ENCODE measurements at regions not wholly inside any gene's neighbourhood (a gene's known extent, or its start where the extent isn't known, plus 50 kb on each side); places are given as distances from the start of the nearest gene placed in this dataset.

GRCh38 chr13:33891196-33891742 lies 73.3 kb downstream of the RFC3 start:
- Mint-ChIP-seq H3K27ac (no peak overlapping the region), H3K4me1 (no peaks in the 10 kb centered on the region), H3K27me3 (no peaks in the 10 kb centered on the region), H3K4me3 (no peak overlapping the region), H3K36me3 (peaks cover 10% of the 10 kb centered on the region), H3K9me3 (peaks cover 26% of the 10 kb centered on the region)

GRCh38 chr13:33893559-33893958 lies 75.6 kb downstream of the RFC3 start:
- H3K4me3 Mint-ChIP-seq: no peak overlapping the region

GRCh38 chr13:33904431-33904830 lies 86.5 kb downstream of the RFC3 start:
- no peaks in the 10 kb centered on the region for H3K27me3 Mint-ChIP-seq
- H3K4me3 Mint-ChIP-seq: no peak overlapping the region
- H3K9me3 Mint-ChIP-seq: peaks cover 36% of the 10 kb centered on the region
- H3K4me1 Mint-ChIP-seq: no peaks in the 10 kb centered on the region
- no peak overlapping the region for H3K27ac Mint-ChIP-seq
- H3K36me3 Mint-ChIP-seq: peaks cover 2% of the 10 kb centered on the region

More at GRCh38 chr13:33893559-33893958, 75.6 kb downstream of the RFC3 start:
- H3K9me3 Mint-ChIP-seq: peaks cover 29% of the 10 kb centered on the region
- H3K27ac Mint-ChIP-seq: no peak overlapping the region
- H3K27me3 Mint-ChIP-seq: no peaks in the 10 kb centered on the region
- H3K36me3 Mint-ChIP-seq: peaks cover 15% of the 10 kb centered on the region
- no peaks in the 10 kb centered on the region for H3K4me1 Mint-ChIP-seq

GRCh38 chr13:33908116-33908515 lies 90.2 kb downstream of the RFC3 start:
- Mint-ChIP-seq H3K27ac (no peak overlapping the region), H3K4me1 (no peaks in the 10 kb centered on the region), H3K27me3 (no peaks in the 10 kb centered on the region), H3K4me3 (no peak overlapping the region), H3K9me3 (peaks cover 9% of the 10 kb centered on the region), H3K36me3 (no peaks in the 10 kb centered on the region)

- no peaks in the 10 kb centered on the region for H3K36me3 Mint-ChIP-seq
- H3K4me3 Mint-ChIP-seq: no peak overlapping the region
- no peak overlapping the region for H3K27ac Mint-ChIP-seq
- H3K27me3 Mint-ChIP-seq: no peaks in the 10 kb centered on the region
- no peaks in the 10 kb centered on the region for H3K4me1 Mint-ChIP-seq
- H3K9me3 Mint-ChIP-seq: no peaks in the 10 kb centered on the region
These were observed 92.3 kb downstream of the RFC3 start for GRCh38 chr13:33910255-33910654.

GRCh38 chr13:33911521-33911920 lies 93.6 kb downstream of the RFC3 start:
- Mint-ChIP-seq H3K36me3 (no peaks in the 10 kb centered on the region), H3K9me3 (no peaks in the 10 kb centered on the region), H3K4me1 (no peaks in the 10 kb centered on the region), H3K27ac (no peak overlapping the region), H3K4me3 (no peak overlapping the region), H3K27me3 (no peaks in the 10 kb centered on the region)

- Mint-ChIP-seq H3K27ac (no peak overlapping the region), H3K36me3 (no peaks in the 10 kb centered on the region), H3K4me3 (no peak overlapping the region), H3K9me3 (no peaks in the 10 kb centered on the region), H3K27me3 (no peaks in the 10 kb centered on the region), H3K4me1 (no peaks in the 10 kb centered on the region)
These were observed 95.9 kb downstream of the RFC3 start for GRCh38 chr13:33913829-33914228.

- Mint-ChIP-seq H3K4me3 (no peak overlapping the region), H3K27me3 (no peaks in the 10 kb centered on the region), H3K27ac (no peak overlapping the region), H3K9me3 (no peaks in the 10 kb centered on the region), H3K4me1 (no peaks in the 10 kb centered on the region), H3K36me3 (no peaks in the 10 kb centered on the region)
These were observed 99.2 kb downstream of the RFC3 start for GRCh38 chr13:33917190-33917589.

- Mint-ChIP-seq H3K36me3 (no peaks in the 10 kb centered on the region), H3K4me3 (no peak overlapping the region), H3K4me1 (no peaks in the 10 kb centered on the region), H3K9me3 (no peaks in the 10 kb centered on the region), H3K27me3 (no peaks in the 10 kb centered on the region), H3K27ac (no peak overlapping the region)
These were observed 100.4 kb downstream of the RFC3 start for GRCh38 chr13:33918199-33918932.

- H3K27ac Mint-ChIP-seq: no peak overlapping the region
- H3K4me3 Mint-ChIP-seq: no peak overlapping the region
- H3K36me3 Mint-ChIP-seq: no peaks in the 10 kb centered on the region
- no peaks in the 10 kb centered on the region for H3K27me3 Mint-ChIP-seq
- no peaks in the 10 kb centered on the region for H3K9me3 Mint-ChIP-seq
- H3K4me1 Mint-ChIP-seq: no peaks in the 10 kb centered on the region
These were observed 101.2 kb downstream of the RFC3 start for GRCh38 chr13:33919120-33919519.

GRCh38 chr13:33925563-33925962 lies 107.6 kb downstream of the RFC3 start:
- H3K4me3 Mint-ChIP-seq: no peak overlapping the region
- H3K36me3 Mint-ChIP-seq: no peaks in the 10 kb centered on the region
- no peak overlapping the region for H3K27ac Mint-ChIP-seq
- H3K4me1 Mint-ChIP-seq: no peaks in the 10 kb centered on the region
- no peaks in the 10 kb centered on the region for H3K9me3 Mint-ChIP-seq
- no peaks in the 10 kb centered on the region for H3K27me3 Mint-ChIP-seq

- Mint-ChIP-seq H3K4me3 (no peak overlapping the region), H3K36me3 (no peaks in the 10 kb centered on the region), H3K27ac (no peak overlapping the region), H3K4me1 (no peaks in the 10 kb centered on the region), H3K27me3 (no peaks in the 10 kb centered on the region), H3K9me3 (no peaks in the 10 kb centered on the region)
These were observed 109.4 kb downstream of the RFC3 start for GRCh38 chr13:33927315-33927714.

GRCh38 chr13:33931397-33932311 lies 113.7 kb downstream of the RFC3 start:
- no peaks in the 10 kb centered on the region for H3K27me3 Mint-ChIP-seq
- H3K4me1 Mint-ChIP-seq: no peaks in the 10 kb centered on the region
- H3K9me3 Mint-ChIP-seq: no peaks in the 10 kb centered on the region
- no peaks in the 10 kb centered on the region for H3K36me3 Mint-ChIP-seq
- H3K4me3 Mint-ChIP-seq: no peak overlapping the region
- no peak overlapping the region for H3K27ac Mint-ChIP-seq

- H3K4me1 Mint-ChIP-seq: no peaks in the 10 kb centered on the region
- H3K27ac Mint-ChIP-seq: no peak overlapping the region
- no peaks in the 10 kb centered on the region for H3K36me3 Mint-ChIP-seq
- no peak overlapping the region for H3K4me3 Mint-ChIP-seq
- H3K9me3 Mint-ChIP-seq: no peaks in the 10 kb centered on the region
- H3K27me3 Mint-ChIP-seq: no peaks in the 10 kb centered on the region
These were observed 114.9 kb downstream of the RFC3 start for GRCh38 chr13:33932769-33933406.

GRCh38 chr13:33933810-33934209 lies 115.9 kb downstream of the RFC3 start:
- Mint-ChIP-seq H3K27ac (no peak overlapping the region), H3K9me3 (no peaks in the 10 kb centered on the region), H3K4me3 (no peak overlapping the region), H3K36me3 (no peaks in the 10 kb centered on the region), H3K4me1 (no peaks in the 10 kb centered on the region), H3K27me3 (no peaks in the 10 kb centered on the region)
